ENCODE measurements at regions not wholly inside any gene's neighbourhood (a gene's known extent, or its start where the extent isn't known, plus 50 kb on each side); places are given as distances from the start of the nearest gene placed in this dataset.
"Not testable (repeated sequence)": the region's sequence is repeated elsewhere in the genome, so short reads cannot be mapped to it uniquely, and the experiment has no call there.

GRCh38 chr20:19138758-19139157 lies 73.7 kb upstream of the SLC24A3 start:
- Histone ChIP-seq H3K9me3 (ENCODE audit: control insufficient read depth, low read length) (peaks cover 5% of the 10 kb centered on the region), H3K4me1 (ENCODE audit: control insufficient read depth, insufficient read depth, low read length, poor library complexity, severe bottlenecking) (no peaks in the 10 kb centered on the region), H3K27ac (ENCODE audit: low read depth, low read length, severe bottlenecking) (no peak overlapping the region), H3K4me3 (ENCODE audit: extremely low read depth, insufficient read depth, low read length, poor library complexity, severe bottlenecking) (no peak overlapping the region), H3K36me3 (ENCODE audit: control insufficient read depth, insufficient read depth, low read length) (no peaks in the 10 kb centered on the region)
- WGBS, 2 experiments (ENCODE audit: insufficient coverage in 2 of 2): 50 to 56% methylated on average over 1 of the region's 1 CpG

- not testable (repeated sequence) for H3K27ac ChIP-seq (ENCODE audit: low read depth, low read length, severe bottlenecking); H3K4me1 ChIP-seq (ENCODE audit: control insufficient read depth, insufficient read depth, low read length, poor library complexity, severe bottlenecking); H3K9me3 ChIP-seq (ENCODE audit: control insufficient read depth, low read length); H3K36me3 ChIP-seq (ENCODE audit: control insufficient read depth, insufficient read depth, low read length); H3K4me3 ChIP-seq (ENCODE audit: extremely low read depth, insufficient read depth, low read length, poor library complexity, severe bottlenecking)
- WGBS, 2 experiments (ENCODE audit: insufficient coverage in 2 of 2): 83 to 89% methylated on average over 2 of the region's 2 CpGs
Measured at GRCh38 chr20:19139584-19139983, 72.9 kb upstream of the SLC24A3 start.

- H3K36me3 ChIP-seq (ENCODE audit: control insufficient read depth, insufficient read depth, low read length): no peaks in the 10 kb centered on the region
- 90 to 91% methylated on average over 1 to 3 of the region's 3 CpGs for WGBS, 2 experiments (ENCODE audit: insufficient coverage in 2 of 2)
- no peaks in the 10 kb centered on the region for H3K4me1 ChIP-seq (ENCODE audit: control insufficient read depth, insufficient read depth, low read length, poor library complexity, severe bottlenecking)
- H3K9me3 ChIP-seq (ENCODE audit: control insufficient read depth, low read length): peaks cover 5% of the 10 kb centered on the region
- no peak overlapping the region for H3K27ac ChIP-seq (ENCODE audit: low read depth, low read length, severe bottlenecking)
- H3K4me3 ChIP-seq (ENCODE audit: extremely low read depth, insufficient read depth, low read length, poor library complexity, severe bottlenecking): no peak overlapping the region
Measured at GRCh38 chr20:19141998-19142397, 70.4 kb upstream of the SLC24A3 start.

- Histone ChIP-seq H3K27ac (ENCODE audit: low read depth, low read length, severe bottlenecking) (no peak overlapping the region), H3K36me3 (ENCODE audit: control insufficient read depth, insufficient read depth, low read length) (no peaks in the 10 kb centered on the region)
- no CpG with 5 or more reads among the region's 2 CpGs for WGBS, 2 experiments (ENCODE audit: insufficient coverage in 2 of 2)
Measured at GRCh38 chr20:19143890-19144289, 68.6 kb upstream of the SLC24A3 start.

GRCh38 chr20:19161336-19161735 lies 51.1 kb upstream of the SLC24A3 start:
- no peaks in the 10 kb centered on the region for H3K9me3 ChIP-seq (ENCODE audit: control insufficient read depth, low read length)
- no peaks in the 10 kb centered on the region for H3K36me3 ChIP-seq (ENCODE audit: control insufficient read depth, insufficient read depth, low read length)
- no peak overlapping the region for H3K27ac ChIP-seq (ENCODE audit: low read depth, low read length, severe bottlenecking)
- no CpG with 5 or more reads among the region's 1 CpG for WGBS, 2 experiments (ENCODE audit: insufficient coverage in 2 of 2)
- no peak overlapping the region for H3K4me3 ChIP-seq (ENCODE audit: extremely low read depth, insufficient read depth, low read length, poor library complexity, severe bottlenecking)
- H3K4me1 ChIP-seq (ENCODE audit: control insufficient read depth, insufficient read depth, low read length, poor library complexity, severe bottlenecking): no peaks in the 10 kb centered on the region

More at GRCh38 chr20:19143890-19144289, 68.6 kb upstream of the SLC24A3 start:
- H3K9me3 ChIP-seq (ENCODE audit: control insufficient read depth, low read length): peaks cover 5% of the 10 kb centered on the region
- no peak overlapping the region for H3K4me3 ChIP-seq (ENCODE audit: extremely low read depth, insufficient read depth, low read length, poor library complexity, severe bottlenecking)
- H3K4me1 ChIP-seq (ENCODE audit: control insufficient read depth, insufficient read depth, low read length, poor library complexity, severe bottlenecking): no peaks in the 10 kb centered on the region
